ENCODE measurements at regions not wholly inside any gene's neighbourhood (a gene's known extent, or its start where the extent isn't known, plus 50 kb on each side); places are given as distances from the start of the nearest gene placed in this dataset.

DNA sequence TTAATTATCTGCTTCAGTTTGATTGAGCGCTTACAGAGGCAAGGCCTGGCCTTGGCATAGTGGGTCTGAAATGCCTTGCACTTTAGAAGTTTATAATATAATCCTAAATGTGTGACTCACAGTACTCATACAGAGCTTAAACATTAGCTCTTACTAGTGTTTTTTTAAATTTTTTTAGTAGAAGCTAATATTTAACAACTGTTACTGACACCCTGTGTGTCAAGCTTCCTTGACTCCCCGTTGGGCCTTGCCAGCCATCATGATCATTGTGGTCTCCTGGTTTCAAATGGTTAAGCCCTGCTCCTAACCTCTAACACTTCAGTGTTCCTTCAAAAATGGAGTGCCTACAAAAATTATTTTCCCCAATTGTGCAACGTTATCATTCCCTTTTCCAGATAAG lies 126.9 kb downstream of the GALC start:
- Histone ChIP-seq H3K27ac (ENCODE audit: low read depth, low read length) (no peak overlapping the region), H3K9me3 (ENCODE audit: control insufficient read depth, insufficient read depth, low read length) (no peaks in the 10 kb centered on the region), H3K4me1 (ENCODE audit: control insufficient read depth, low read length) (no peaks in the 10 kb centered on the region), H3K4me3 (ENCODE audit: low read length) (no peak overlapping the region), H4K20me1 (ENCODE audit: control insufficient read depth, insufficient read depth, low read depth, low read length) (no peaks in the 10 kb centered on the region), H3K36me3 (ENCODE audit: control insufficient read depth, low read length) (no peaks in the 10 kb centered on the region), H3K27me3 (ENCODE audit: control insufficient read depth, low read length) (no peaks in the 10 kb centered on the region), H3K4me2 (ENCODE audit: low read length) (no peak overlapping the region), H3F3A (ENCODE audit: control insufficient read depth, insufficient read depth) (no peaks in the 10 kb centered on the region), H3K9me2 (replicated peaks; ENCODE audit: control insufficient read depth, low read length) (no peaks in the 10 kb centered on the region), H3K79me2 (ENCODE audit: control insufficient read depth, low read length) (no peaks in the 10 kb centered on the region)
- TF ChIP-seq CTCF (IDR thresholded peaks at IDR 0.05; ENCODE audit: low read depth, low read length, poor library complexity, severe bottlenecking) (no peak), EZH2phosphoT487 (IDR thresholded peaks at IDR 0.05; ENCODE audit: borderline replicate concordance, low read length) (no peak)

- no peak overlapping the region for H3K4me2 ChIP-seq (ENCODE audit: low read length)
- TF ChIP-seq EZH2phosphoT487 (IDR thresholded peaks at IDR 0.05; ENCODE audit: borderline replicate concordance, low read length) (no peak), CTCF (IDR thresholded peaks at IDR 0.05; ENCODE audit: low read depth, low read length, poor library complexity, severe bottlenecking) (no peak)
- H3K9me2 ChIP-seq (replicated peaks; ENCODE audit: control insufficient read depth, low read length) = no peaks in the 10 kb centered on the region
- no peaks in the 10 kb centered on the region for H4K20me1 ChIP-seq (ENCODE audit: control insufficient read depth, insufficient read depth, low read depth, low read length)
- H3K4me1 ChIP-seq (ENCODE audit: control insufficient read depth, low read length) = no peaks in the 10 kb centered on the region
- H3K79me2 ChIP-seq (ENCODE audit: control insufficient read depth, low read length) = no peaks in the 10 kb centered on the region
- no peak overlapping the region for H3K4me3 ChIP-seq (ENCODE audit: low read length)
- no peaks in the 10 kb centered on the region for H3K36me3 ChIP-seq (ENCODE audit: control insufficient read depth, low read length)
- H3F3A ChIP-seq (ENCODE audit: control insufficient read depth, insufficient read depth) = no peaks in the 10 kb centered on the region
- H3K27ac ChIP-seq (ENCODE audit: low read depth, low read length) = no peak overlapping the region
- H3K9me3 ChIP-seq (ENCODE audit: control insufficient read depth, insufficient read depth, low read length) = no peaks in the 10 kb centered on the region
- H3K27me3 ChIP-seq (ENCODE audit: control insufficient read depth, low read length) = no peaks in the 10 kb centered on the region
Measured at GRCh38 chr14:87864356-87865270, 128.4 kb downstream of the GALC start.

GRCh38 chr14:87863047-87863446 lies 129.9 kb downstream of the GALC start:
- no peak overlapping the region for H3K4me2 ChIP-seq (ENCODE audit: low read length)
- no peaks in the 10 kb centered on the region for H3F3A ChIP-seq (ENCODE audit: control insufficient read depth, insufficient read depth)
- no peak overlapping the region for H3K4me3 ChIP-seq (ENCODE audit: low read length)
- H3K27me3 ChIP-seq (ENCODE audit: control insufficient read depth, low read length) = no peaks in the 10 kb centered on the region
- H3K27ac ChIP-seq (ENCODE audit: low read depth, low read length) = no peak overlapping the region
- H3K79me2 ChIP-seq (ENCODE audit: control insufficient read depth, low read length) = no peaks in the 10 kb centered on the region
- no peaks in the 10 kb centered on the region for H3K9me3 ChIP-seq (ENCODE audit: control insufficient read depth, insufficient read depth, low read length)
- H3K9me2 ChIP-seq (replicated peaks; ENCODE audit: control insufficient read depth, low read length) = no peaks in the 10 kb centered on the region
- TF ChIP-seq CTCF (IDR thresholded peaks at IDR 0.05; ENCODE audit: low read depth, low read length, poor library complexity, severe bottlenecking) (no peak), EZH2phosphoT487 (IDR thresholded peaks at IDR 0.05; ENCODE audit: borderline replicate concordance, low read length) (no peak)
- no peaks in the 10 kb centered on the region for H3K4me1 ChIP-seq (ENCODE audit: control insufficient read depth, low read length)
- no peaks in the 10 kb centered on the region for H3K36me3 ChIP-seq (ENCODE audit: control insufficient read depth, low read length)
- H4K20me1 ChIP-seq (ENCODE audit: control insufficient read depth, insufficient read depth, low read depth, low read length) = no peaks in the 10 kb centered on the region
